H9 (cell line): ENCODE measurements at regions not wholly inside any gene's neighbourhood (a gene's known extent, or its start where the extent isn't known, plus 50 kb on each side); places are given as distances from the start of the nearest gene placed in this dataset.

ENCODE experiments used
- DNase-seq: peaks from one replicate; pipeline ENCODE4 v3.0.0-alpha.2; 2017
- H2AFZ ChIP-seq: one replicate; pipeline ENCODE4 v1.6.1; 2013; ENCODE audit warnings: mild to moderate bottlenecking, low read length, control low read depth, moderate library complexity
- H2AK5ac ChIP-seq: 2 replicates; pipeline ENCODE4 v1.6.1; 2013; ENCODE audit warnings: low read length, control low read depth, mixed read lengths; ENCODE audit not compliant: insufficient read length
- H2BK120ac ChIP-seq: one replicate; pipeline ENCODE4 v1.6.1; 2013; ENCODE audit warnings: low read depth, mild to moderate bottlenecking, low read length, control low read depth, inconsistent platforms; ENCODE audit not compliant: poor library complexity, severe bottlenecking
- H2BK12ac ChIP-seq: 2 replicates; pipeline ENCODE4 v1.6.1; 2013; ENCODE audit warnings: low read length, control low read depth, mixed read lengths, low read depth; ENCODE audit not compliant: insufficient read length
- H2BK15ac ChIP-seq: 2 replicates; pipeline ENCODE4 v1.6.1; 2013; ENCODE audit warnings: low read depth, low read length, control low read depth
- H2BK20ac ChIP-seq: one replicate; pipeline ENCODE4 v1.6.1; 2013; ENCODE audit warnings: low read depth, mild to moderate bottlenecking, low read length, control low read depth, inconsistent platforms; ENCODE audit not compliant: poor library complexity, severe bottlenecking
- H2BK5ac ChIP-seq: 2 replicates; pipeline ENCODE4 v1.6.1; 2013; ENCODE audit warnings: low read length, control low read depth, mixed read lengths; ENCODE audit not compliant: insufficient read length
- H3K14ac ChIP-seq: 2 replicates; pipeline ENCODE4 v1.6.1; 2013; ENCODE audit warnings: low read length, control low read depth; ENCODE audit not compliant: insufficient read depth
- H3K18ac ChIP-seq: 2 replicates; pipeline ENCODE4 v1.6.1; 2013; ENCODE audit warnings: low read depth, mild to moderate bottlenecking, mixed read lengths, low read length, control low read depth; ENCODE audit not compliant: insufficient read length
- H3K23ac ChIP-seq: 2 replicates; pipeline ENCODE4 v1.6.1; 2013; ENCODE audit warnings: low read length, control low read depth, mixed read lengths, low read depth; ENCODE audit not compliant: insufficient read length
- H3K23me2 ChIP-seq: 2 replicates; pipeline ENCODE4 v1.6.1; 2013; ENCODE audit warnings: low read depth, mild to moderate bottlenecking, mixed read lengths, low read length, control low read depth; ENCODE audit not compliant: insufficient read length, poor library complexity, severe bottlenecking
- H3K27ac ChIP-seq: 2 replicates; pipeline ENCODE4 v1.5.1; 2013; ENCODE audit warnings: low read length, control low read depth, mixed read lengths, low read depth; ENCODE audit not compliant: insufficient read length
- H3K27me3 ChIP-seq: 2 replicates; pipeline ENCODE4 v1.6.1; 2013; ENCODE audit warnings: low read length, control low read depth, inconsistent platforms; ENCODE audit not compliant: insufficient read depth
- H3K4ac ChIP-seq: 2 replicates; pipeline ENCODE4 v1.6.1; 2013; ENCODE audit warnings: low read depth, mild to moderate bottlenecking, control low read depth, inconsistent platforms, low read length, moderate library complexity
- H3K4me1 ChIP-seq: 2 replicates; pipeline ENCODE4 v1.6.1; 2013; ENCODE audit warnings: low read length, control low read depth, inconsistent platforms; ENCODE audit not compliant: insufficient read depth
- H3K4me2 ChIP-seq: 2 replicates; pipeline ENCODE4 v1.6.1; 2013; ENCODE audit warnings: low read length, control low read depth, mixed read lengths; ENCODE audit not compliant: insufficient read length, insufficient read depth
- H3K56ac ChIP-seq: 2 replicates; pipeline ENCODE4 v1.6.1; 2013; ENCODE audit warnings: low read depth, mild to moderate bottlenecking, mixed read lengths, low read length, control low read depth; ENCODE audit not compliant: insufficient read length
- H3K79me1 ChIP-seq: 2 replicates; pipeline ENCODE4 v1.6.1; 2013; ENCODE audit warnings: low read depth, mild to moderate bottlenecking, moderate library complexity, low read length, control low read depth, inconsistent platforms; ENCODE audit not compliant: insufficient read depth, poor library complexity, severe bottlenecking
- H3K79me2 ChIP-seq: 2 replicates; pipeline ENCODE4 v1.6.1; 2013; ENCODE audit warnings: low read length, control low read depth, inconsistent platforms; ENCODE audit not compliant: insufficient read depth
- H3K9ac ChIP-seq: 2 replicates; pipeline ENCODE4 v1.6.1; 2013; ENCODE audit warnings: low read length, control low read depth, mixed read lengths; ENCODE audit not compliant: insufficient read length; ENCODE audit errors: extremely low read depth
- H3K9me3 ChIP-seq: one replicate; pipeline ENCODE4 v1.6.1; 2013; ENCODE audit warnings: low read depth, low read length, inconsistent platforms; ENCODE audit not compliant: control insufficient read depth
- H3T11ph ChIP-seq: one replicate; pipeline ENCODE4 v1.6.1; 2013; ENCODE audit warnings: mild to moderate bottlenecking, low read length, control low read depth, inconsistent platforms
- H4K20me1 ChIP-seq: one replicate; pipeline ENCODE4 v1.6.1; 2013; ENCODE audit not compliant: control insufficient read depth, insufficient read length, insufficient read depth
- H4K5ac ChIP-seq: 2 replicates; pipeline ENCODE4 v1.6.1; 2013; ENCODE audit warnings: low read depth, mild to moderate bottlenecking, mixed read lengths, low read length, control low read depth; ENCODE audit not compliant: insufficient read length
- H4K8ac ChIP-seq: replicated peaks from 2 replicates; pipeline ENCODE4 v1.6.1; 2013; ENCODE audit warnings: low read length, control low read depth, mixed read lengths, low read depth; ENCODE audit not compliant: insufficient read length
- H4K91ac ChIP-seq: 2 replicates; pipeline ENCODE4 v1.6.1; 2013; ENCODE audit warnings: low read depth, mild to moderate bottlenecking, moderate library complexity, mixed read lengths, low read length, control low read depth; ENCODE audit not compliant: insufficient read length
- H3K27ac Mint-ChIP-seq, 3 experiments: 2 replicates in 2 of 3; 3 replicates in 1 of 3; pipeline ENCODE4 v1.8.0; 2020 to 2021; ENCODE audit warnings: mixed read lengths in 3 of 3, mild to moderate bottlenecking in 1 of 3, moderate library complexity in 1 of 3
- H3K27me3 Mint-ChIP-seq: 2 replicates; pipeline ENCODE4 v1.8.0; 2021; ENCODE audit warnings: low read depth, mild to moderate bottlenecking, moderate library complexity, mixed read lengths
- H3K36me3 Mint-ChIP-seq, 3 experiments: 2 replicates in 2 of 3; 3 replicates in 1 of 3; pipeline ENCODE4 v1.8.0; 2020 to 2021; ENCODE audit warnings: low read depth in 3 of 3, mixed read lengths in 3 of 3; ENCODE audit not compliant: insufficient read depth in 1 of 3
- H3K4me1 Mint-ChIP-seq, 2 experiments: 2 replicates each; pipeline ENCODE4 v1.8.0; 2020; ENCODE audit warnings: mixed read lengths in 2 of 2
- H3K4me3 Mint-ChIP-seq, 2 experiments: 2 replicates in 1 of 2; 3 replicates in 1 of 2; pipeline ENCODE4 v1.8.0; 2020 to 2021; ENCODE audit warnings: mild to moderate bottlenecking in 2 of 2, mixed read lengths in 2 of 2, moderate library complexity in 1 of 2
- H3K9me3 Mint-ChIP-seq, 2 experiments: 2 replicates in 1 of 2; 3 replicates in 1 of 2; pipeline ENCODE4 v1.8.0; 2020; ENCODE audit warnings: mild to moderate bottlenecking in 2 of 2, mixed read lengths in 2 of 2, moderate library complexity in 1 of 2
- WGBS: extraction: QIAGEN DNeasy Blood & Tissue Kit; methylation state at CpG from one replicate; pipeline ENCODE4 v1.1.7; 2013; ENCODE audit warnings: missing lambda C conversion rate, low lambda C conversion rate, mixed read lengths; ENCODE audit not compliant: insufficient read length; ENCODE audit errors: extremely low coverage; 5-methylcytosine and 5-hydroxymethylcytosine counted together
- TF ChIP-seq, protein P1 (sequence below): fragments of 200-600 bp; sonication (generic); conservative IDR thresholded peaks from 3 replicates; pipeline ENCODE4 v1.8.0; 2021; ENCODE audit warnings: antibody characterized with exemption, mild to moderate bottlenecking

DNA sequence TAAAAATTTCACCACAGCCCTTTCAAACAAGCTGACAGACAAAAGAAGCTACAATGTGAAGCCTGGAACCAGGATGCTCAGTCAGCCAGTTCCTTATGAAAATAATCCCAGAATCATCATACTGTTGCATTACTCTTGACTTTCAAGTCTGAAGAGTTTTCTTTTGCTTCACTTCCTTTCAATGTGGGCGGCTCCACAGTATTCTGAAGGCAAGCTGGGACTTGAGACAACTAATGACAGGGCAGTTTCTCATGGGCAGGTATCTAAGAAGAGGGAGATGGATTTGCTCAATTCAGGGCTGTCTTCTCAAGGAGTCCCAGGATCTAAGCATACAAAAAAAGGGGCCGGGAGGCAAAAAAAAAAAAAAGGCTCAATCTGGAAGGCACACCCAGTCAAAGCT lies 173.4 kb downstream of the PAPSS1 start:
- Mint-ChIP-seq H3K27ac (no peak overlapping the region; a peak in 1 of 7 replicates), H3K4me3 (no peak overlapping the region), H3K36me3 (no peaks in the 10 kb centered on the region), H3K9me3 (peaks cover 0 to 4% of the 10 kb centered on the region in 2 experiments; a peak in 2 of 5 replicates), H3K27me3 (no peaks in the 10 kb centered on the region), H3K4me1 (peaks cover 5 to 8% of the 10 kb centered on the region in 2 experiments)
- Histone ChIP-seq H3K79me2 (no peaks in the 10 kb centered on the region), H2BK20ac (no peak overlapping the region), H4K8ac (no peak overlapping the region), H2AK5ac (no peak overlapping the region), H3T11ph (no peak overlapping the region), H2BK5ac (no peak overlapping the region), H3K4me2 (no peak overlapping the region), H4K20me1 (no peaks in the 10 kb centered on the region), H3K23me2 (no peaks in the 10 kb centered on the region), H4K91ac (no peak overlapping the region), H3K27me3 (no peaks in the 10 kb centered on the region), H3K4ac (no peak overlapping the region), H3K9ac (no peak overlapping the region), H3K27ac (no peak overlapping the region), H4K5ac (no peak overlapping the region), H3K14ac (no peak overlapping the region), H2BK120ac (no peak overlapping the region), H2BK15ac (no peak overlapping the region), H3K56ac (no peak overlapping the region), H2AFZ (no peak overlapping the region), H3K18ac (no peak overlapping the region), H3K4me1 (no peaks in the 10 kb centered on the region; the same call in 1 of the 2 replicates), H2BK12ac (no peak overlapping the region), H3K23ac (no peak overlapping the region), H3K79me1 (no peaks in the 10 kb centered on the region), H3K9me3 (no peaks in the 10 kb centered on the region)
- TF ChIP-seq, protein P1, sequence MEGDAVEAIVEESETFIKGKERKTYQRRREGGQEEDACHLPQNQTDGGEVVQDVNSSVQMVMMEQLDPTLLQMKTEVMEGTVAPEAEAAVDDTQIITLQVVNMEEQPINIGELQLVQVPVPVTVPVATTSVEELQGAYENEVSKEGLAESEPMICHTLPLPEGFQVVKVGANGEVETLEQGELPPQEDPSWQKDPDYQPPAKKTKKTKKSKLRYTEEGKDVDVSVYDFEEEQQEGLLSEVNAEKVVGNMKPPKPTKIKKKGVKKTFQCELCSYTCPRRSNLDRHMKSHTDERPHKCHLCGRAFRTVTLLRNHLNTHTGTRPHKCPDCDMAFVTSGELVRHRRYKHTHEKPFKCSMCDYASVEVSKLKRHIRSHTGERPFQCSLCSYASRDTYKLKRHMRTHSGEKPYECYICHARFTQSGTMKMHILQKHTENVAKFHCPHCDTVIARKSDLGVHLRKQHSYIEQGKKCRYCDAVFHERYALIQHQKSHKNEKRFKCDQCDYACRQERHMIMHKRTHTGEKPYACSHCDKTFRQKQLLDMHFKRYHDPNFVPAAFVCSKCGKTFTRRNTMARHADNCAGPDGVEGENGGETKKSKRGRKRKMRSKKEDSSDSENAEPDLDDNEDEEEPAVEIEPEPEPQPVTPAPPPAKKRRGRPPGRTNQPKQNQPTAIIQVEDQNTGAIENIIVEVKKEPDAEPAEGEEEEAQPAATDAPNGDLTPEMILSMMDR: no peak
- no peak for DNase-seq
- WGBS: no CpG with 5 or more reads among the region's 2 CpGs
